ENCODE measurements at regions not wholly inside any gene's neighbourhood (a gene's known extent, or its start where the extent isn't known, plus 50 kb on each side); places are given as distances from the start of the nearest gene placed in this dataset.
"Not testable (repeated sequence)": the region's sequence is repeated elsewhere in the genome, so short reads cannot be mapped to it uniquely, and the experiment has no call there.

- DNase-seq (ENCODE audit: low spot score): no peak
These were observed 258.9 kb downstream of the SETD4 start for GRCh38 chr21:35801391-35801790.

DNA sequence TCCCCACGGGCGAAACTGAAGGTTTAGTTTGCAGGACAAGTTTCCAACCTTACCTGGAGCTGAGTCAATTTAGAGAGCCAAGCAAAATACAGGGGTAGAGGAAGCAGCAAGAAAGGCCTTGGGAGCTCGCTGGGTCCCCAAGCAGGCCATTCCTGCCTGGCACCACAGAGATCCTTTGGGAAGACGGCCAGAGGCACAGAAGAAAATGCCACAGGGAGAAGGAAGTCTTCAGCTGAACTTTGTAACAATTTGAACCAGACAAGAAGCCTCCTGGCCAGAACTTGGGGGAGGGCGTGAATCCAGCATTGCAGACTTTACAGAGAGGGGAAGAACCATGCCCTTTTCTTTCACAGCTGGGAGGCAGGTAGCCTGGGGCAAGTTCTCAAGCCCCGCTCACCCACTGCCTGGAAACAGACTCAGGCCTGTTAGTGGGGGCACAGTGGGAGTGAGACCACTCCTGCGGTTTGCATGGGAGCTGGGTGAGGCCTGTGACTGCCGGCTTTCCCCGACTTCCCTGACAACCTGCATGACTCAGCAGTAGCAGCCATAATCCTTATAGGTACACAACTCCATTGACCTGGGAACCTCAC, 259.4 kb downstream of the SETD4 start:
- not testable (repeated sequence) for DNase-seq (ENCODE audit: low spot score)

DNA sequence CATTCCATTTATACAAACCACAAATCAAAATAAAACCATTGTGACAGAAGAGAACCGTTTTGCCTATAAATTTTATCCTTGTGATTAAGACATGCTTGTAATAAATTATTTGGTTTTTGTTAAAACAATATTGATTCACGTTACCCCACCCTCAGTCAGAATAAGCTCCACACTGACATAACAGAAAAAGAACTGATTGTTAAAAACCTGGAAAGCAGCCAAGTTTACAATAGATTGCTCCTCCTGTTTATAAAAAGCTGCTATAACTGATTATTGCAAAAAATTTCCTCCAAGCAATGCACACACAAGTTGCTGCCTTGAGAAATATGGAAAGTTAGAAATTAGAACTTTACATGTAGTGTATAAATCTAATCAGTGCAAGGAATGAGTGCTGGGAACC, 263.5 kb downstream of the SETD4 start:
- no peak for DNase-seq (ENCODE audit: low spot score)

DNA sequence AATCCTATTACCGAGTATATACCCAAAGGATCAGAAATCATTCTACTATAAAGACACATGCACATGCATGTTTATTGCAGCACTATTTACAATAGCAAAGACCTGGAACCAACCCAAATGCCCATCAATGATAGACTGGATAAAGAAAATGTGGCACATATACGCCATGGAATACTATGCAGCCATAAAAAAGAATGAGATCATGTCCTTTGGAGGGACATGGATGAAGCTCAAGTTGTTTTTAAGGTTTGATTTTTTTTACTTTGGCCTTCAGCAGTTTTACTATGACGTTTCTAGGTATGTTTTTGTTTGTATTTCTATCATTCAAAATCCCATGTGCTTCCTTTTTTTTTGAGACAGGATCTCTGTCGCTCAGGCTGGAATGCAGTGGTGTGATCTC, 265.8 kb downstream of the SETD4 start:
- not testable (repeated sequence) for DNase-seq (ENCODE audit: low spot score)

- DNase-seq (ENCODE audit: low spot score): no peak
These were observed 267.6 kb downstream of the SETD4 start for GRCh38 chr21:35792569-35793305.

GRCh38 chr21:35791541-35792325, 268.6 kb downstream of the SETD4 start:
- DNase-seq (ENCODE audit: low spot score): no peak

DNA sequence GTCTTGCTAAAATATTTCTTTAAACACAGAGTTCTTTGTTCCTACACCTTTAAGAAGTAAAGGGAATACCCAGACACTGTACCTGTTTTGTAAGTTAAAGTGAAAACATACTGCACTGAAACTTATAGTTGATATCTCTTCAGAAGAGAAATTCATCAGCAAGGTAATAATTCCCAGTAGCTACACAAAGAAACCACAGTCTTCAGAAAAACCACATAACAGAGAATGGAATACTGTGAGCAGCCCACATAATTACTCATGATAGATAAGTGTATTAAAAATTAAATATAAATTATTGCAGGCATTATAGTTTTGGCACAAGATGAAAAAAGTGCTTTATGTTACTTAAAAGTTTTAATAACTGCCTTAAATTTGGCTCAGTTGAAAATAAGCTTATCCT, 276.6 kb downstream of the SETD4 start:
- DNase-seq (ENCODE audit: low spot score): no peak

DNA sequence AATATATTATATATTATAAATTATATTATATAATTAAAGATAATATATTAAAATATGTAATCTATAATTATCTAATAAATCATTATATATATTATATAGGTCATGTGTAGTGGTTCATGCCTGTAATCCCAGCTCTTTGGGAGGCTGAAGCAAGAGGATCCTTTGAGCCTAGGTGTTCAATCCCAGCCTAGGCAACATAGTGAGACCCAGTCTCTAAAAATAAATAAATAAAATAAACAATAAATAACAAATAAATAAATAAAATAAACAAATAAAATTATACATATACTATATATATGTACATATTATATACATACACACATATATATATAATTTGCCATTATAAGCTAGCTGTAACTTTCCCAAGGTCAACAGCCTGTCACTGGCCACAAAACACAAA, 277.7 kb downstream of the SETD4 start:
- DNase-seq (ENCODE audit: low spot score): no peak

DNA sequence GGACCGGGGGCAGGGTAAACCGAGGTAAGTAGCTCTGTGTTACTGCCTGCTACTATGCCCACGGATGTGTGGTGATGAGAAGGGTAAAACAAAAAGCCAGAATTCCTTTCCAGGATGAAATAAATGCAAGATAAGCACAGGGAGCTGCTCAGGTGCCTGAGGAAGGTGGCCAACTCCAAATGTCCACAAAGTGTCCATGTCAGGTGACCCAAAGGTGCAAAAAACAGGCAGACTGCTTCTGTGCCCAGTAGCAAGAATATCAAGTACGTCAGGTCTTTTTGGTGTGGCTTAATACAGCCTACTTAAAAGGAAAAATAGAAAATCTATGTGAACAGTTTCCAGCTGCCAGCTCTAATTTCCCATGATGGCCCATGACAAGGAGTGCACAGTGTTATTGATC, 279.3 kb downstream of the SETD4 start:
- DNase-seq (ENCODE audit: low spot score): no peak

- DNase-seq (ENCODE audit: low spot score): no peak
These were observed 280.4 kb downstream of the SETD4 start for GRCh38 chr21:35779690-35780570.

DNA sequence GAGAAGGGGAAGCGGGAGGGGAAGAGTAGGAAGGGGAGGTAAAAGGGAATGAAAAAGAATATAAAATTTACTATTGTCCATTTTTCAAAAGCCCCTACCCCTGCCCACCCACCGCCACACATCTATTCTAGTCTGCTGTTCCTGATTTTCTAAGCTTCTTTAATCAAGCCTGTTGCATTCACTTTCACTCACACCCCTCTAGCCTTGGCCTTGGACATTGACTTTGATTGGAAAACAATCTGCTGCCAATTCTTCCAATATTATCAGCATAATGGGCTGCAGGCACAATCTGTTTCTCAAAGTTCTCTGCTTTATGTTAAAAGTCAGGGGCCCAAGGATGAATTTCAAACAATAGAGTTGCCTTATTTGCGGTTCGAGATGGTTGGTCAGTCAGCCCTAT, 281.2 kb downstream of the SETD4 start:
- no peak for DNase-seq (ENCODE audit: low spot score)

- no peak for DNase-seq (ENCODE audit: low spot score)
These were observed 283.2 kb downstream of the SETD4 start for GRCh38 chr21:35777081-35777480.

GRCh38 chr21:35775778-35776544, 284.4 kb downstream of the SETD4 start:
- no peak for DNase-seq (ENCODE audit: low spot score)

- DNase-seq (ENCODE audit: low spot score): no peak
These were observed 290.0 kb downstream of the SETD4 start for GRCh38 chr21:35770101-35770945.

DNA sequence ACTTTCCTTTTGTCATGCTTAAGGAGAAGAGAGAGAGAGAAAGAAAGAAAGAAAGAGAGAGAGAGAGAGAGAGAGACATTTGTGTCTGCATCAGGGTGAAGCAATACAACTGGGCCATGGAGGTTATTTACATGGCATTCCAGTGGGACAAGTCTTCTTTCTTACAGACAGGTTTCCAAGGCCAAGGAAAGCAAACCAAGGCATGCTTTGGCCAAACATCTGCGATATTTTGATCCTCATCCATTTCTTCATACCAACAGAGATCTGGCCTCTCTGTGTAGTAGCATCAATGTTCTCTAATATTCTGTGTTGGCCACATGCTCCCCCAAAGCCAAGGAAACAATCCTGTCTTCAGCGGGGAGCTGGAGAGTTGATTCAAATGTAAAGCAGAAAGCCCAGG, 292.1 kb downstream of the SETD4 start:
- DNase-seq (ENCODE audit: low spot score): no peak

- DNase-seq (ENCODE audit: low spot score): no peak
These were observed 295.7 kb downstream of the SETD4 start for GRCh38 chr21:35764586-35764985.

DNA sequence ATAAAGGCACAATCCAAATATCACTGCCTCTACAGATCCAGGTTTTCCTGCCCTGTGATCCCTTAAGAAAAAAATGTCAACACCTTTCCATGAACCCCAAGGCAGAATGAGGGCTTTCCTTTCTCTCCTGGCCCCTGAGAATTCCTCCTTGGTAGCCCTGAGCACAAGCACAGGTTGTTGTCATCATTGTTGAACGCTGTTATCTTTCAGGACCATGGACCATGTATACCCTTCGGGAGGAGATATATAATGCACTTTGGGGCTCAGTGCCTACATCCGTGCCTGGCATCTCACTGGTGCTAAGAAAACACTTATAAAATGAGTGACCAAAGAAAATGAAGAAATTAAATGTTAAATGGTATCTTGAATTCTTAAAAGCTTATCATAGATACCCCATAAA, 296.2 kb downstream of the SETD4 start:
- no peak for DNase-seq (ENCODE audit: low spot score)

- DNase-seq (ENCODE audit: low spot score): no peak
These were observed 305.7 kb downstream of the SETD4 start for GRCh38 chr21:35754583-35754982.

- no peak for DNase-seq (ENCODE audit: low spot score)
These were observed 307.0 kb downstream of the SETD4 start for GRCh38 chr21:35753308-35753707.

- DNase-seq (ENCODE audit: low spot score): no peak
These were observed 309.2 kb downstream of the SETD4 start for GRCh38 chr21:35751171-35751570.
